Calu3 (cell line): ENCODE measurements at regions not wholly inside any gene's neighbourhood (a gene's known extent, or its start where the extent isn't known, plus 50 kb on each side); places are given as distances from the start of the nearest gene placed in this dataset.

Experiments
- BruUV-seq: library from RNA; stranded (reverse); fragments of 400-500 nt; replicated peaks from 2 replicates; lab custom pipeline; 2021; lab: Mats Ljungman, UMichigan
- CTCF ChIA-PET: fragments of 300-600 bp; sonication (Branson Sonifier 250); formaldehyde crosslinking; loops from one replicate; lab custom pipeline; 2022; ENCODE audit warnings: antibody characterized with exemption; lab: Charles Lee
- DNase-seq: peaks from one replicate; pipeline ENCODE4 v3.0.0; 2022
- H3K27ac Mint-ChIP-seq: one replicate; pipeline ENCODE4 v1.8.0; 2022; ENCODE audit warnings: mixed read lengths; ENCODE audit not compliant: unreplicated experiment
- H3K27me3 Mint-ChIP-seq: one replicate; pipeline ENCODE4 v1.8.0; 2022; ENCODE audit warnings: mixed read lengths; ENCODE audit not compliant: unreplicated experiment
- H3K36me3 Mint-ChIP-seq: one replicate; pipeline ENCODE4 v1.8.0; 2022; ENCODE audit warnings: mild to moderate bottlenecking, moderate library complexity, mixed read lengths; ENCODE audit not compliant: insufficient read depth, unreplicated experiment
- H3K4me1 Mint-ChIP-seq: one replicate; pipeline ENCODE4 v1.8.0; 2022; ENCODE audit warnings: mild to moderate bottlenecking, low read depth, mixed read lengths; ENCODE audit not compliant: unreplicated experiment
- H3K4me3 Mint-ChIP-seq: one replicate; pipeline ENCODE4 v1.8.0; 2022; ENCODE audit warnings: mild to moderate bottlenecking, low read depth, moderate library complexity, mixed read lengths; ENCODE audit not compliant: unreplicated experiment
- H3K9me3 Mint-ChIP-seq: one replicate; pipeline ENCODE4 v1.8.0; 2022; ENCODE audit warnings: low read depth, mixed read lengths; ENCODE audit not compliant: unreplicated experiment
- CTCF ChIP-seq: fragments of 200-600 bp; IDR thresholded peaks from one replicate; pipeline ENCODE4 v1.8.0; 2022; ENCODE audit warnings: antibody characterized with exemption; ENCODE audit not compliant: unreplicated experiment
- intact Hi-C: fragments of 100-400 bp; cut with micrococcal nuclease; formaldehyde crosslinking; loops from one replicate; pipeline ENCODE4 v1.10.0; 2022; ENCODE audit not compliant: unreplicated experiment

- DNase-seq, result no peak
- no TSS peak for BruUV-seq
- Mint-ChIP-seq H3K27ac (no peak overlapping the region), H3K9me3 (no peaks in the 10 kb centered on the region), H3K36me3 (no peaks in the 10 kb centered on the region), H3K27me3 (no peaks in the 10 kb centered on the region), H3K4me3 (no peak overlapping the region), H3K4me1 (no peaks in the 10 kb centered on the region)
- CTCF ChIA-PET, result no interaction called here
- no peak for TF ChIP-seq CTCF
- intact Hi-C loops, result no loop called here
Measured at GRCh38 chr1:69244211-69244610, 323.5 kb upstream of the LRRC7 start.

- Mint-ChIP-seq H3K9me3 (no peaks in the 10 kb centered on the region), H3K27ac (no peak overlapping the region), H3K27me3 (no peaks in the 10 kb centered on the region), H3K4me3 (no peak overlapping the region), H3K36me3 (no peaks in the 10 kb centered on the region), H3K4me1 (no peaks in the 10 kb centered on the region)
- DNase-seq, result no peak
- no TSS peak for BruUV-seq
- CTCF ChIA-PET, result no interaction called here
- TF ChIP-seq CTCF, result no peak
- intact Hi-C loops, result no loop called here
Measured at GRCh38 chr1:69246109-69246508, 321.6 kb upstream of the LRRC7 start.

GRCh38 chr1:69246710-69247109, 321.0 kb upstream of the LRRC7 start:
- Mint-ChIP-seq H3K27me3 (no peaks in the 10 kb centered on the region), H3K36me3 (no peaks in the 10 kb centered on the region), H3K4me3 (no peak overlapping the region), H3K9me3 (no peaks in the 10 kb centered on the region), H3K27ac (no peak overlapping the region), H3K4me1 (no peaks in the 10 kb centered on the region)
- CTCF ChIA-PET, result no interaction called here
- TF ChIP-seq CTCF, result no peak
- intact Hi-C loops, result no loop called here
- BruUV-seq, result no TSS peak
- no peak for DNase-seq

- no peak for TF ChIP-seq CTCF
- Mint-ChIP-seq H3K27ac (no peak overlapping the region), H3K36me3 (no peaks in the 10 kb centered on the region), H3K9me3 (no peaks in the 10 kb centered on the region), H3K4me1 (no peaks in the 10 kb centered on the region), H3K4me3 (no peak overlapping the region), H3K27me3 (no peaks in the 10 kb centered on the region)
- intact Hi-C loops, result no loop called here
- no peak for DNase-seq
- BruUV-seq, result no TSS peak
- CTCF ChIA-PET, result no interaction called here
Measured at GRCh38 chr1:69252696-69253095, 315.0 kb upstream of the LRRC7 start.
